Loucy (cell line): ENCODE measurements at regions not wholly inside any gene's neighbourhood (a gene's known extent, or its start where the extent isn't known, plus 50 kb on each side); places are given as distances from the start of the nearest gene placed in this dataset.
"Not testable (repeated sequence)": the region's sequence is repeated elsewhere in the genome, so short reads cannot be mapped to it uniquely, and the experiment has no call there.

ENCODE experiments used
- H2AFZ ChIP-seq: fragments of 200-600 bp; sonication (generic); 2 replicates; pipeline ENCODE4 v1.6.0; 2016; ENCODE audit warnings: antibody characterized with exemption, mild to moderate bottlenecking, low read length, moderate library complexity
- H3F3A ChIP-seq: fragments of 200-600 bp; 2 replicates; pipeline ENCODE4 v1.6.0; 2016; ENCODE audit warnings: antibody characterized with exemption, low read depth, mild to moderate bottlenecking
- H3K27me3 ChIP-seq: fragments of 200-600 bp; sonication (generic); 2 replicates; pipeline ENCODE4 v1.6.1; 2014; ENCODE audit warnings: low read length, mild to moderate bottlenecking; ENCODE audit not compliant: insufficient read depth, poor library complexity, severe bottlenecking
- H3K36me3 ChIP-seq: fragments of 200-600 bp; sonication (generic); 2 replicates; pipeline ENCODE4 v1.6.1; 2016; ENCODE audit warnings: low read length; ENCODE audit not compliant: insufficient read depth
- H3K4me1 ChIP-seq: fragments of 200-600 bp; sonication (generic); 2 replicates; pipeline ENCODE4 v1.5.1; 2014; ENCODE audit warnings: low read length, mild to moderate bottlenecking; ENCODE audit not compliant: insufficient read depth, poor library complexity, severe bottlenecking
- H3K4me2 ChIP-seq: fragments of 200-600 bp; sonication (generic); 2 replicates; pipeline ENCODE4 v1.6.0; 2014; ENCODE audit warnings: antibody characterized with exemption, low read length, low read depth, mild to moderate bottlenecking; ENCODE audit not compliant: poor library complexity, severe bottlenecking
- H3K4me3 ChIP-seq: fragments of 200-600 bp; sonication (generic); 2 replicates; pipeline ENCODE4 v1.5.1; 2014; ENCODE audit warnings: low read length, mild to moderate bottlenecking, mixed read lengths; ENCODE audit not compliant: poor library complexity, severe bottlenecking
- H3K79me2 ChIP-seq: fragments of 200-600 bp; sonication (generic); 2 replicates; pipeline ENCODE4 v1.6.1; 2014; ENCODE audit warnings: low read length; ENCODE audit not compliant: insufficient read depth
- H3K9ac ChIP-seq: fragments of 200-600 bp; sonication (generic); 2 replicates; pipeline ENCODE4 v1.6.0; 2014; ENCODE audit warnings: mild to moderate bottlenecking, low read depth, low read length, moderate library complexity; ENCODE audit not compliant: poor library complexity, severe bottlenecking
- H3K9me2 ChIP-seq: fragments of 200-600 bp; sonication (generic); replicated peaks from 2 replicates; pipeline ENCODE4 v1.6.1; 2016; ENCODE audit warnings: low read depth, low read length, mixed read lengths
- H3K9me3 ChIP-seq: fragments of 200-600 bp; sonication (generic); 2 replicates; pipeline ENCODE4 v1.6.1; 2014; ENCODE audit warnings: mild to moderate bottlenecking, antibody characterized with exemption, low read length, low read depth; ENCODE audit not compliant: insufficient read depth
- H4K20me1 ChIP-seq: fragments of 200-600 bp; sonication (generic); 2 replicates; pipeline ENCODE4 v1.6.0; 2014; ENCODE audit warnings: antibody characterized with exemption, low read length, mild to moderate bottlenecking; ENCODE audit not compliant: insufficient read depth, poor library complexity, severe bottlenecking
- CTCF ChIP-seq: fragments of 200-600 bp; sonication (generic); conservative IDR thresholded peaks from 2 replicates; pipeline ENCODE4 v1.5.1; 2014; ENCODE audit warnings: mild to moderate bottlenecking, antibody characterized with exemption, low read length
- EZH2phosphoT487 ChIP-seq: fragments of 200-600 bp; IDR thresholded peaks from 2 replicates; pipeline ENCODE4 v1.6.1; 2018; ENCODE audit warnings: antibody characterized with exemption, mild to moderate bottlenecking, moderate library complexity, borderline replicate concordance

DNA sequence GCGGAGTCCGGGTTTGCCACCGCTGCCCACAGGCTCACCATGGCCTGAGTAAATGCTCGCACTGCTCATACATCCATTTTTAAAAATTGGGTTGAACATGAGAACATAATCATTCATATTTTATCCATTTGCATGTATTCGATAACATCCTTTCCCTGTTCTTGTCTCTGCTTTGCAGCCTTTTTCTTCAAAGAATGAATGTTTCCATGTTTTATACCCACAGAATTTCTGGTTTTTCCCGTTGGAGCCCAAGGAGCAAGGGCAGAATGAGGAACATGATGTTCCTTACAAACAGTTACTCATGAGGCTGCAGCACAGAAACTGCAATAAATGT lies 146.5 kb downstream of the CCDC74A start:
- Histone ChIP-seq H3K4me3 (peak overlapping the region; percentile 70), H4K20me1 (no peaks in the 10 kb centered on the region), H3K9me2 (no peaks in the 10 kb centered on the region), H3K9me3 (no peaks in the 10 kb centered on the region), H3K4me1 (peaks cover 4% of the 10 kb centered on the region), H3K9ac (no peak overlapping the region), H3K36me3 (no peaks in the 10 kb centered on the region), H3K4me2 (peak overlapping the region; percentile 90), H3F3A (no peaks in the 10 kb centered on the region), H3K27me3 (no peaks in the 10 kb centered on the region), H3K79me2 (no peaks in the 10 kb centered on the region), H2AFZ (peak overlapping the region; percentile 89)
- no peak for TF ChIP-seq EZH2phosphoT487
- no peak for TF ChIP-seq CTCF

DNA sequence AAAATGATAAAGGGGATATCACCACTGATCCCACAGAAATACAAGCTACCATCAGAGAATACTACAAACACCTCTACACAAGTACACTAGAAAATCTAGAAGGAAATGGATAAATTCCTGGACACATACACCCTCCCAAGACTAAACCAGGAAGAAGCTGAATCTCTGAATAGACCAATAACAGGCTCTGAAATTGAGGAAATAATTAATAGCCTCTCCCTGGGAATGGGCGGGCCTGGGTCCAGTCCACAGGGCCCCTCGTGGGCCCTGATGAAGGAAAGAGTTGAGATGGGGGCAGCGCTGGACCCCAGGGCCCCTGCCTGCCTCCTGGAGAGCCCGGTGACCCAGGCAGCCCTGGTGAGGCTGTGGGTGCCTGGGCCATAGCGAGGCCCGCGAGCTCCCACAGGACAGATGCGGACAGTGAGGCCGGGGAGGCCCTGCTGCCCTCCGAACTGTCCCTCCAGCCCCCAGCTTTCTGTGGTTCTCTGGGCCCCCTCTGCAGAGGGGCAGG lies 154.0 kb downstream of the CCDC74A start:
- H3K4me3 ChIP-seq: peak overlapping the region; percentile 89
- H4K20me1 ChIP-seq: peaks cover 14% of the 10 kb centered on the region
- peak overlapping the region; percentile 91 for H3K4me2 ChIP-seq
- H3K9me3 ChIP-seq, H3K9me2 ChIP-seq, H3F3A ChIP-seq, H3K27me3 ChIP-seq, H3K36me3 ChIP-seq: not testable (repeated sequence)
- peak overlapping the region; percentile 98 for H2AFZ ChIP-seq
- peaks cover 28% of the 10 kb centered on the region for H3K79me2 ChIP-seq
- H3K4me1 ChIP-seq: peaks cover 33% of the 10 kb centered on the region
- H3K9ac ChIP-seq: peak overlapping the region; percentile 80

- no peaks in the 10 kb centered on the region for H3K9me2 ChIP-seq
- peak overlapping the region; percentile 80 for H3K9ac ChIP-seq
- no peaks in the 10 kb centered on the region for H3K9me3 ChIP-seq
- no peaks in the 10 kb centered on the region for H3F3A ChIP-seq
- H2AFZ ChIP-seq: peak overlapping the region; percentile 98
- H3K36me3 ChIP-seq: 0 out of 2 replicates have a peak, but pooled peaks cover 3% of the 10 kb centered on the region
- H3K4me1 ChIP-seq: peaks cover 33% of the 10 kb centered on the region
- H4K20me1 ChIP-seq: peaks cover 14% of the 10 kb centered on the region
- H3K27me3 ChIP-seq: no peaks in the 10 kb centered on the region
- H3K4me2 ChIP-seq: peak overlapping the region; percentile 91
- H3K4me3 ChIP-seq: peak overlapping the region; percentile 89
- TF ChIP-seq EZH2phosphoT487 (no peak), CTCF (peak; percentile 32)
- peaks cover 28% of the 10 kb centered on the region for H3K79me2 ChIP-seq
Observed at GRCh38 chr2:131682122-131682944, 154.6 kb downstream of the CCDC74A start.

DNA sequence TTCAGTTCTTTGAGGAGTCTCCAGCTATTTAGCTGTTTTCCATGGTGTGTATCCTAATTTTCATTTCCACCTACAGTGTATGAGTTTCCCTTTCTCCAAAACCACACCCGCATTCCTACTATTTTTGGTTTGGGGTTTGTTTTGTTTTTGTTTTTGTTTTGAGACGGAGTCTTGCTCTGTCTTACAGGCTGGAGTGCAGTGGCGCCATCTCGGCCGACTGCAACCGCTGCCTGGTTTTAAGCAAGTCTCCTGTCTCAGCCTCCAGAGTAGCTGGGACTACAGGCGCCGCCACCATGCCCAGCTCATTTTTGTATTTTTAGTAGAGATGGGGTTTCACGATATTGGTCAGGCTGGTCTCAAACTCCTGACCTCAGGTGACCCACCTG lies 155.2 kb downstream of the CCDC74A start:
- Histone ChIP-seq H3K79me2 (peaks cover 28% of the 10 kb centered on the region), H2AFZ (peak overlapping the region; percentile 98), H3K4me2 (peak overlapping the region; percentile 91), H3K4me1 (peaks cover 33% of the 10 kb centered on the region), H3K9ac (peak overlapping the region; percentile 80), H3K4me3 (peak overlapping the region; percentile 89), H4K20me1 (peaks cover 14% of the 10 kb centered on the region)
- H3F3A ChIP-seq, H3K9me3 ChIP-seq, H3K36me3 ChIP-seq, H3K27me3 ChIP-seq, H3K9me2 ChIP-seq: not testable (repeated sequence)

- Histone ChIP-seq H3K4me3 (peak overlapping the region; percentile 89), H4K20me1 (peaks cover 14% of the 10 kb centered on the region), H3K4me2 (peak overlapping the region; percentile 91), H3K9ac (peak overlapping the region; percentile 26), H3K4me1 (peaks cover 33% of the 10 kb centered on the region), H3K79me2 (peaks cover 28% of the 10 kb centered on the region)
- not testable (repeated sequence) for H3K9me2 ChIP-seq, H3F3A ChIP-seq, H2AFZ ChIP-seq, H3K9me3 ChIP-seq, H3K36me3 ChIP-seq, H3K27me3 ChIP-seq
Observed at GRCh38 chr2:131684631-131685316, 157.1 kb downstream of the CCDC74A start.
